ENCODE measurements at regions not wholly inside any gene's neighbourhood (a gene's known extent, or its start where the extent isn't known, plus 50 kb on each side); places are given as distances from the start of the nearest gene placed in this dataset.
"Not testable (repeated sequence)": the region's sequence is repeated elsewhere in the genome, so short reads cannot be mapped to it uniquely, and the experiment has no call there.

DNA sequence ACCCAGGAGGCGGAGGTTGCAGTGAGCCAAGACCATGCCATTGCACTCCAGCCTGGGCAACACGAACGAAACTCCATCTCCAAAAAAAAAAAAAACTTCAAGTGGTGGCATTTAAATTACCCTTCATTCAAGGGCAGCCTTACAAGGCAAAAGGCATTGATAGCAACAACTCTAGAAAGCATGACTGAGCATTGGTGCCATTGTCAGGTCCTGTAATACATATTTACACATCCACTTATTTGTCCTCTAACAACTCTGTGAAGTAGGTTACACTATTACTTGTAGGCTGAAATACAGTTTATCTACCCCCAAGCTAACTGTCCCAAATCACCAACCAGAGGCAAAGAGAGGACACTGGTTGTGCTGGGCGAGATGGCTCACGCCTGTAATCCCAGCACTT is 52.7 kb upstream of the LARP1 start:
- Mint-ChIP-seq H3K4me1 (no peaks in the 10 kb centered on the region), H3K9me3 (no peaks in the 10 kb centered on the region), H3K27ac (no peak overlapping the region), H3K36me3 (no peaks in the 10 kb centered on the region), H3K4me3 (no peak overlapping the region), H3K27me3 (no peaks in the 10 kb centered on the region)

DNA sequence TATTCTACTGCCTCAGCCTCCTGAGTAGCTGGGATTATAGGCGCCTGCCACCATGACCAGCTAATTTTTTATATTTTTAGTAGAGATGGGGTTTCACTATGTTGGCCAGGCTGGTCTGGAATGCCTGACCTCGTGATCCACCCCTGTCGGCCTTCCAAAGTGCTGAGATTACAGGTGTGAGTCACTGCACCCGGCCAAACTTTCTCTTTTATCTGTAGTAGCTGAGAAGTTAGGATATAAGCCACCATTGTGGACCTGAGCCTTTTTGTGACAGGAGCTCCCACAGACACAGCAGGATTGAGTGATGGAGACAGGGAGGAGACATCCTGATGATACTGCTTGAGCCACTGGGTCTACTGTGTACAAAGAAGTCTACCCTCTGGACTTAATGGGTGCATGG is 53.5 kb upstream of the LARP1 start:
- H3K9me3 Mint-ChIP-seq, H3K27me3 Mint-ChIP-seq, H3K4me3 Mint-ChIP-seq, H3K36me3 Mint-ChIP-seq, H3K4me1 Mint-ChIP-seq, H3K27ac Mint-ChIP-seq: not testable (repeated sequence)

DNA sequence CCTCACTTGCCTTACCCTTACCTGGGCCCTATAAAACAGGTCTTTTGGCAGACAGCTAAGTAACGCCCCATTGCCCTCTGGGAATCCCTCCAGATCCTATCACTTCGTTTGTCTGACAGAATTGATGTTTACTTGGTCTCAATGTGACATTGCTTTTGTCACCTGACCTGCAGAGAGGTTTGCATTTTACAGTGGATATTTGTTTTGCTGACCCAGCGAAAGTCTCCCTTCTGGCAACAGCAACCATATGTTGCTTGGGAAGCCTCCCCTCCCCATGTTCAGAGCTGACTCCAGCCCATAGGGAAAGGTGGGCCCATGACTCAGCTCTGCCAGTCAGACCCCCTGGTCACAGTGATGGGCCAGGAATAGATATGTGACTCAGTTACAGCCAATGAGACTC is 54.0 kb upstream of the LARP1 start:
- Mint-ChIP-seq H3K4me3 (no peak overlapping the region), H3K9me3 (no peaks in the 10 kb centered on the region), H3K27me3 (no peaks in the 10 kb centered on the region), H3K4me1 (no peaks in the 10 kb centered on the region), H3K27ac (no peak overlapping the region), H3K36me3 (no peaks in the 10 kb centered on the region)

DNA sequence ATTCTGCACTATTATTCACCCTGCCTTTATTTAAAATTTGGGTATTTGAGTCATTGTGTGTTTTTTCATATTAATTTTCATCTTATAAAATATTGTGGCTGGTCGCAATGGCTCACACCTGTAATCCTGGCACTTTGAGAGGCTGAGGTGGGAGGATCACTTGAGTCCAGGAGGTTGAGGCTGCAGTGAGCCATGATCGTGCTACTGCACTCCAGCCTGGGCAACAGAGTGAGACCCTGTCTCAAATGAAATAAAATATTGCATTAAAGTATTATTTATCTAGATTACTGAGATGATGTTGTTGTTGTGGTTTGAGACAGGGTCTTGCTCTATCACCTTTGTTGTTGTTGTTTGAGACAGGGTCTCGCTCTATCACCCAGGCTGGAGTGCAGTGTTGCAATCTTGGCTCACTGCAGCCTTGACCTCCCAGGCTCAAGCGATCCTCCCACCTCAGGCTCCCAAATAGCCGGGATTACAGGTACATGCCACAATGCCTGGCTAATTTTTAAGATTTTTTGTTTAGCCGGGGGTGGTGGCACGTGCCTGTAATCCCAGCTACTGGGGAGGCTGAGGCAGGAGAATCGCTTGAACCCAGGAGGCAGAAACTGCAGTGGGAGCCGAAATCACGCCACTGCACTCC is 54.8 kb upstream of the LARP1 start:
- H3K9me3 Mint-ChIP-seq, H3K27me3 Mint-ChIP-seq, H3K27ac Mint-ChIP-seq, H3K36me3 Mint-ChIP-seq, H3K4me1 Mint-ChIP-seq, H3K4me3 Mint-ChIP-seq: not testable (repeated sequence)

DNA sequence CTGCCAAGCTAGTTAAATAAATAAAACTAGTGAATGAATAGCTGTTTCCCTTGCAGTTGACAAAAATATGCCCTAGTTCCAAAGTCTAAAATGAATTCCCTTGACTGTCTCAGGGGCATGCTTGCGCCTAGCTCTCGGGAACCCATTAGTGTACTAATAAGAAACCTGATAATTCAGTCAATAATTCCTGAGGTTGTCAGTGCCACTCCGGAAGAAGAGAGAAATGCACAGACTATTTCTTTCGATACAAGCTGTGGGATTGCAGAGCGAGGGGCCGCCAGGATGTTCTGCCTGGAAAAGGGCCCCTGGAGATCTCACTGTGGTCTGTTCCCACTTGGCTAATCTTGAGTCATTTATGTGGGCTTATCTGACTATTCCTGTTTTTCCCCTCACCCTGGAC is 56.4 kb upstream of the LARP1 start:
- no peaks in the 10 kb centered on the region for H3K4me1 Mint-ChIP-seq
- H3K4me3 Mint-ChIP-seq, result no peak overlapping the region
- H3K27me3 Mint-ChIP-seq, result no peaks in the 10 kb centered on the region
- H3K9me3 Mint-ChIP-seq, result no peaks in the 10 kb centered on the region
- no peak overlapping the region for H3K27ac Mint-ChIP-seq
- H3K36me3 Mint-ChIP-seq, result no peaks in the 10 kb centered on the region

DNA sequence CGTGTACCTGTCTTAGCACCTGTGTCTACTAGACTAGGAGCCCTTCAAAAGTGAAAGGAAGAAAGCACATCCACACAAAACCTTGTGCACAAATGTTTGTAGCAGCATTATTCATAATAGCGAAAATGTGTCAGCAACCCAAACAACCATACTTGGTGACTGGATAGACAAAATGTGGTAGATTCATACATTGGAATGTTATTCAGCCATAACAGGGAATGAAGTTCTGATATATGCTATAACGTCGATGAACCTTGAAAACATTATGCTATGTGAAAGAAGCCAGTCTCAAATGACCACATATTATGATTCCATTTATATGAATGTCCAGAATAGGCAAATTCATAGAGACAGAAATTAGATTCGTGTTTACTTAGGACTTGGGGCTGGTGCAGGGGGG is 57.8 kb upstream of the LARP1 start:
- Mint-ChIP-seq H3K27me3 (no peaks in the 10 kb centered on the region), H3K9me3 (no peaks in the 10 kb centered on the region), H3K4me1 (peaks cover 0 to under 1% (median 0%) of the 10 kb centered on the region in 3 donors), H3K27ac (no peak overlapping the region), H3K36me3 (no peaks in the 10 kb centered on the region), H3K4me3 (no peak overlapping the region)

DNA sequence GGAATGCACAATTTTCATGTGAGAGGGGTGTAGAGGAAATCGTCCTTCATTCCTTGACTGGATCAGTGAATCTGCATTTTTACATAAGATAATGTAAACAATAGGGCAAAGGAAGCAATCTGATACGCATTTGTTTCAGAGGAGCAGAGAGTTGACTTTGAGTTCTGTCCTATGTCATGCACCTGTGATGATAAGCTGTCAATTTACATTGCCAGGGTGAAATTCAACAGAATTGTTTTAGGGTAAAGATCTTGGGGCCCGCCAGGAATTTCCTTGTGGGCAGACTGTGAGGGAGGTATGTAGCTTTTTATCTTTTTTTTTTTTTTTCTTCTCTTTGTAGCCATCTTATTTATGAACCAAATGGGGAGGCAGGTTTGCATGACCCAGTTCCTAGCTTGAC is 58.3 kb upstream of the LARP1 start:
- Mint-ChIP-seq H3K9me3 (no peaks in the 10 kb centered on the region), H3K4me3 (no peak overlapping the region), H3K4me1 (peaks cover 0 to 2% (median 0%) of the 10 kb centered on the region in 3 donors), H3K27me3 (no peaks in the 10 kb centered on the region), H3K36me3 (no peaks in the 10 kb centered on the region), H3K27ac (no peak overlapping the region)

DNA sequence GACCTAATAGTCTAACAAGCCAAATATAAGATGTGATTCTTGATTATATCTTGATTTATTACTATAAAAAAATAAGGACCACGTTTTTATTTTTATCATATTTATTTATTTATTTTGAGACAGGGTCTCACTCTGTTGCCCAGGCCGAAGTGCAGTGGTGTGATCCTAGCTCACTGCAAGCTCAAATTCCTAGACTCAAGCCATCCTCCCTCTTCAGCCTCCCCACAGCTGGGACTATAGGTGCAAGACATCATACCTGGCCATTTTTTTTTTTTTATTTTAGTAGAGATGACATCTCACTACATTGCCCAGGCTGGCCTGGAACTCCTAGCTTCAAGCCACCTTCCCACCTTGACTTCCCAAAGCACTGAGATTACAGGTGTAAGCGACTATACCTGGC is 61.0 kb upstream of the LARP1 start:
- H3K36me3 Mint-ChIP-seq, result no peaks in the 10 kb centered on the region
- H3K27ac Mint-ChIP-seq, result no peak overlapping the region
- no peak overlapping the region for H3K4me3 Mint-ChIP-seq
- H3K4me1 Mint-ChIP-seq, result peaks cover 0 to 2% (median 0%) of the 10 kb centered on the region in 3 donors
- H3K27me3 Mint-ChIP-seq, result no peaks in the 10 kb centered on the region
- H3K9me3 Mint-ChIP-seq, result no peaks in the 10 kb centered on the region

DNA sequence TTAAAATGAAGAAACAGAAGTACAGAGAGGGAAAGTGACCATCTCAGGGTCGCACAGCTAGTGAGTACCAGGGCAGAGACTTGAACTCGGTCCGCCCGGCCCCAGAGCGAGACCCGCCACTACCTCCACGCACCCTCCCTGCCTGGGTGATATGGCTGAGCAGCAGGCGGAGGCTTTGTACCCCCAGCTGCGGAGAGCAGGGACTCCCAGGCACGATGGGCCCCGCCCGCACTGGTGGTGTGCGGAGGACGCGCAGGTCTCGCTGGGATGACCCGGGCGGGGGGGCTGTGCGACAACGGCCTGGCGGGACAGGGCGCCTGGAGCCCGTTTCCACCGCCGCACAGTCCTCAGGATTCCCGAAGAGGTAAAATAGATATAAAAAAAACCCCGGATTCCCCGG is 64.7 kb upstream of the LARP1 start:
- H3K36me3 Mint-ChIP-seq, result no peaks in the 10 kb centered on the region
- no peaks in the 10 kb centered on the region for H3K27me3 Mint-ChIP-seq
- H3K4me3 Mint-ChIP-seq, result no peak overlapping the region
- H3K9me3 Mint-ChIP-seq, result peaks cover 0 to 2% (median 0%) of the 10 kb centered on the region in 3 donors
- H3K27ac Mint-ChIP-seq, result no peak overlapping the region
- peaks cover 0 to 2% (median 0%) of the 10 kb centered on the region in 3 donors for H3K4me1 Mint-ChIP-seq

DNA sequence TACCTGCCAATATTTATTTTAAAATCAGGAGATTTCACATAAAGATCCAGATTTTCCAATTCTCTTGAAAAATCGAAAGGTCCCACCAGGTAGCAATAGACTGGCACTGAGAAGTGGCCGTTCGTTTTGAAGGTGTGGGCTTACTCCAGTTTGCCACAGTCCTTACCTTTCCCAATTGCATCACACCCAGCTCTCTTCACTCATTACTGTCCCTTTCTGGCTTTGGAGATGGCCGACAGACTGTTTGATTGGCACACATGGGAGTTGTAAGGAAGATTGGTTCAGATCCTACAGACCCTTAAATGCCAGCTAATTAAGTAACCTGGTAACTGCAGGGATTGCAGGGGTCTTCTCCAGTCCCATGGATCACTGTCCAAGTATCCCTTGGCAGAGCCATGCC is 68.7 kb upstream of the LARP1 start:
- H3K27me3 Mint-ChIP-seq, result no peaks in the 10 kb centered on the region
- no peak overlapping the region for H3K27ac Mint-ChIP-seq
- H3K4me3 Mint-ChIP-seq, result no peak overlapping the region
- peaks cover 2% of the 10 kb centered on the region for H3K36me3 Mint-ChIP-seq
- peaks cover 0 to 9% (median 8%) of the 10 kb centered on the region in 3 donors for H3K4me1 Mint-ChIP-seq
- H3K9me3 Mint-ChIP-seq, result peaks cover 0 to 2% (median 0%) of the 10 kb centered on the region in 3 donors

DNA sequence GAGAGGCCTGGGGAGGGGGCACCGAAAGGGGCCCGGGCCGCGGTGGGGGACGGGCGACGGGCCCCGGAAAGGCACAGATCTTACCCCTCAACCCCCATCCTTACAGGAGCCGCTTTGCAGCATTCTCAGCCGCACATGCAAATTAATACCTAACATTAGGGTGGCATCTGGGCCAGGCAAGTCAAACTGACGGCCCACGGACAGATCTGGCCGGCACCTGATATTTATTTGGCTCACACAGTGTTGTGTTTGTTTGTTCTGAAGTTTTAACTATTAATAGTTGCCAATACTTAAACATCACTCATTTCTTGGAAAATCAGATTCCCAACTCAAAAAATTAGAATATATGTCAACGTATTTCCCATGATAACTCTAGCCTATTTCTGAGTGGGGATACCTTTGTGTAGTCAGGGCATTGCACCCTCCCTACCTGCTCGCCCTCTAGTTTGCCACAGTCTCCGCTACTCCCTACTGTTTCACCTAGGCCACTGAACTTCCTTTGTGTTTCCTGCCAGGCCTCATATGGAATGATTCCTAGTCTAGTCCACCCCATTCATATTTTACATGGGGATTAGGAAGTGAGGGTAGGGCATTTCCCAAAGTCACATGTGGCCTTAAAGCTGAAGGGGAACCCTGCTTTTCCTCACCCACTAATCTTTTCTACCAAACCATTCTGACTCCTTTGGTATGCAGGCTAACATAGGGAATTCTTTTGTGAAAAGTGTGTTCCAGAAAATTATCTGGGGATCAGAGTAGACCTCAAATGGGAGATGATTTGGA is 71.9 kb upstream of the LARP1 start:
- H3K27ac Mint-ChIP-seq, result peak overlapping the region in 1 of 3 donors; percentile 54
- H3K9me3 Mint-ChIP-seq, result peaks cover 0 to 2% (median 0%) of the 10 kb centered on the region in 3 donors
- H3K4me3 Mint-ChIP-seq, result peak overlapping the region; percentile 77 to 91 (median 83)
- H3K36me3 Mint-ChIP-seq, result peaks cover 2% of the 10 kb centered on the region
- H3K27me3 Mint-ChIP-seq, result no peaks in the 10 kb centered on the region
- peaks cover 3 to 9% (median 8%) of the 10 kb centered on the region in 3 donors for H3K4me1 Mint-ChIP-seq

DNA sequence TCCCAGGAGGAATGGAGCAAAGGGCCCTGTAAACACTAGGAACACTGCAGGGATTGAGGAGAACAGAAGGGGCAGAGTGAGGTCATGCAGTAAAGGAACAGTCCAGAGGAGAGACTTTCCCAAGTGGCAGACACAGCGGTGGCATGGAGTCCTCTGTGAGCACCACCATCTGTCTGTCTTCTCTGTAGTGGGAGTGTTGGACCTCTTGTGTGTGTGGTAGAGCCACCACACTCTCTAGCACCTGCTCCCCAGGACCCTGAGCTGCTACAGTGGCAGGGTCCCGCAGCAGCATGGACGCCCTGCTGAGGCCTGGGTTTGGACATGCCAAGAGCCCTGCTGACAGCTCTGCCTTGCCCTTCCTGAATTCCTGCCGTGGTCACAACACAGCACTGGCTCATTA is 75.7 kb upstream of the LARP1 start:
- Mint-ChIP-seq H3K27me3 (no peaks in the 10 kb centered on the region), H3K27ac (no peak overlapping the region), H3K4me3 (peak overlapping the region in 1 of 4 donors; percentile 39), H3K36me3 (peaks cover 3% of the 10 kb centered on the region), H3K4me1 (peaks cover 3 to 9% (median 8%) of the 10 kb centered on the region in 3 donors), H3K9me3 (no peaks in the 10 kb centered on the region)

DNA sequence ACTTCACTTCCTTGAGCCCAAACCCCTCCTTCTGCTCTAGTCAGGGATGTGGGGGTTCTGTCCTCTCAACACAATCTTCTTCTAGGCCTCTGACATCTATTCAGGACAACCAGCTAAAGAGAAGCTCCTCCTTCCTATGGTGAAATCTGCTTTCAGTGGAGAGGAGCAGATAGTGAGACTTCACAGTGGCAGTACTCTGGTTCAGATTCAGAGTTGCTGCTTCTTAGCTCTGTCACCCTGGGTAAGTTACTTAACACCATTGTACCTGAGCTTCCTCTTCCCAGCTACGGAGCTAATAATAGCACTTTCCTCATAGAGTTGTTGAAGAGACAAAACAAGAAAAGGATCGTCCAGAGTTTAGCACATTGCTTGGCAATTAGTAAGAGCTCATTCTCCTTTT is 77.3 kb upstream of the LARP1 start:
- no peaks in the 10 kb centered on the region for H3K9me3 Mint-ChIP-seq
- H3K4me3 Mint-ChIP-seq, result no peak overlapping the region
- H3K27ac Mint-ChIP-seq, result no peak overlapping the region
- H3K4me1 Mint-ChIP-seq, result peaks cover 0 to 3% (median 0%) of the 10 kb centered on the region in 3 donors
- peaks cover 1% of the 10 kb centered on the region for H3K36me3 Mint-ChIP-seq
- H3K27me3 Mint-ChIP-seq, result no peaks in the 10 kb centered on the region

DNA sequence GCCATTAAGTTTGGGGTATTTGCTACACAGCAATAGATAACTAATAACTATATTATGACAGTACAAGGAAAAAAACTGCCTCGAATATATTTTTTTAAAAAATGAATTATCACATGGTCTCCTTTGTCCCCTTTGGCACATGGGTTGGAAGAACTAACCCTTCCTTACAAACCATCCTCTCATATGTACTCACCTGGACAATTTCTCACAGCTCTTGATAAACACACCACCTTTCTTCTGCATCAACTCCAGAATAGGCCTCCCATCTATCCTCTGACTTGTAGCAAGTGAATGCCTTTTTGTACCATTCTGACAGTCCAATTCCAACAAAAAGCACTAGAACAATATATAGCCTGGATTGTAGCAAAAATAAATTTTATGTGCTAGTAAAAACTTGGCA is 78.7 kb upstream of the LARP1 start:
- no peaks in the 10 kb centered on the region for H3K9me3 Mint-ChIP-seq
- peaks cover 1% of the 10 kb centered on the region for H3K36me3 Mint-ChIP-seq
- no peak overlapping the region for H3K4me3 Mint-ChIP-seq
- no peak overlapping the region for H3K27ac Mint-ChIP-seq
- no peaks in the 10 kb centered on the region for H3K27me3 Mint-ChIP-seq
- peaks cover 0 to 3% (median 0%) of the 10 kb centered on the region in 3 donors for H3K4me1 Mint-ChIP-seq

DNA sequence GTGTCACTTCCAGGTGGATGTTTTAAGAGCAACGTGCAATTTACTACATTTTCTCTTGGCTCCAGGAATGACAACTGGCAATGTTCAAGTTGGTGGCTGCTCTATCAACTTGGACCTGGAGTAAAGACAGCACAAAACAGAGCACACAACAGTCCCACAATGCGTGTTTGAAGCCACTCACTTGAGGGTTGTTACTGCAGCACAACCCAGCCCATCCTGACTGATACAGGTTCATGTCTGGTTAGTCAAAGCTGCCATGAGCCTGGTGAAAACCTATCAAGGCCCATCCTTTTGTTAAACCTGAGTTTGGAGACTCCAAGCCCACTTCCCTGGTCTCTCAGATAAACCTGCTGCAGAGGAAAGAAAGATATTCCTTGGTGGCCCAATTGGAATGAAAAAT is 81.1 kb upstream of the LARP1 start:
- H3K27ac Mint-ChIP-seq, result no peak overlapping the region
- H3K9me3 Mint-ChIP-seq, result no peaks in the 10 kb centered on the region
- H3K4me1 Mint-ChIP-seq, result no peaks in the 10 kb centered on the region
- H3K36me3 Mint-ChIP-seq, result peaks cover 1% of the 10 kb centered on the region
- no peaks in the 10 kb centered on the region for H3K27me3 Mint-ChIP-seq
- no peak overlapping the region for H3K4me3 Mint-ChIP-seq

DNA sequence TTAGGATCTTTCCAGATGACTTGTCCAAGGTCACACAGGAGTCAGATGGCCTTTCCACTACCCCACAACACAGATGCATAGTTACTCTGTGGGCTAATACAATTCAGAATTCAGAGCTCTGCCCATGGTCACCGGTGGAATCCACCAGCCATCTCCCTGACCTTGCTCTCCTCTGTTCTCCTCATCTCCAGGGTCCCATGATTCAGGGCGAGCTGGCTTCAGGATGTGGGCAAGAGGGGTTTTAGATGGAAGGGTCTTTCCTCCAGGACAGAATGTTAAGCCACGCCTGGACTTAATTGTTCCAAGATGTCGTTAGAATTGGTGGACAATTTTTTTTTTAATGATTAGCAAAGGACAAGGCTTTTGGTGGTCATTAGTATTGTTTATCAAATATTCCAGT is 81.7 kb upstream of the LARP1 start:
- H3K36me3 Mint-ChIP-seq, result peaks cover 3% of the 10 kb centered on the region
- no peak overlapping the region for H3K27ac Mint-ChIP-seq
- H3K27me3 Mint-ChIP-seq, result no peaks in the 10 kb centered on the region
- H3K4me1 Mint-ChIP-seq, result no peaks in the 10 kb centered on the region
- H3K4me3 Mint-ChIP-seq, result no peak overlapping the region
- peaks cover 2 to 5% (median 5%) of the 10 kb centered on the region in 3 donors for H3K9me3 Mint-ChIP-seq

All from IgD-negative memory B cell (primary cell).